Thyroid gland (tissue), 4 donors: ENCODE measurements at regions not wholly inside any gene's neighbourhood (a gene's known extent, or its start where the extent isn't known, plus 50 kb on each side); places are given as distances from the start of the nearest gene placed in this dataset.

Experiments used
- DNase-seq, 2 donors: peaks; one replicate each; pipeline ENCODE4 v3.0.0-alpha.2; 2019
- H3K27ac ChIP-seq, 3 donors: fragments of 200-600 bp; sonication (generic); 1 replicate in 2 of 3; 2 replicates in 1 of 3; pipeline ENCODE4 v1.5.1; 2016 to 2019; ENCODE audit warnings: mild to moderate bottlenecking in 1 of 3, moderate library complexity in 1 of 3
- H3K27me3 ChIP-seq: fragments of 200-600 bp; sonication (generic); one replicate; pipeline ENCODE4 v1.5.1; 2019
- H3K36me3 ChIP-seq, 2 donors: fragments of 200-600 bp; sonication (generic); one replicate each; pipeline ENCODE4 v1.5.1; 2016 to 2019
- H3K4me1 ChIP-seq, 2 donors: fragments of 200-600 bp; sonication (generic); one replicate each; pipeline ENCODE4 v1.5.1; 2017 to 2019
- H3K4me3 ChIP-seq, 3 donors: fragments of 200-600 bp; sonication (generic); replicated peaks in 1 of 3; 1 replicate in 2 of 3; 2 replicates in 1 of 3; pipeline ENCODE4 v1.5.1; 2016; ENCODE audit warnings: mild to moderate bottlenecking in 1 of 3
- H3K9me3 ChIP-seq: fragments of 200-600 bp; sonication (generic); one replicate; pipeline ENCODE4 v1.5.1; 2017
- POLR2A ChIP-seq, 2 donors: fragments of 450-650 bp; IDR thresholded peaks; one replicate each; pipeline ENCODE4 v1.6.1; 2017; ENCODE audit warnings: antibody characterized with exemption in 2 of 2, mild to moderate bottlenecking in 2 of 2, moderate library complexity in 1 of 2
- WGBS, 2 donors: methylation state at CpG; one replicate each; pipeline ENCODE4 v1.1.5; 2017; 5-methylcytosine and 5-hydroxymethylcytosine counted together
- intact Hi-C: fragments of 100-400 bp; cut with DNase I; formaldehyde crosslinking; loops from one replicate; pipeline ENCODE4 v1.15.1; 2023
- TF ChIP-seq, protein P1 (sequence below), 6 experiments: fragments of 200-600 bp in 3 of 6; fragments of 450-650 bp in 3 of 6; sonication (generic) in 3 of 6; IDR thresholded peaks; one replicate each; pipeline ENCODE4 v1.5.1; 2016 to 2019; ENCODE audit warnings: antibody characterized with exemption in 6 of 6, mild to moderate bottlenecking in 2 of 6, inconsistent platforms in 1 of 6, moderate library complexity in 1 of 6

DNA sequence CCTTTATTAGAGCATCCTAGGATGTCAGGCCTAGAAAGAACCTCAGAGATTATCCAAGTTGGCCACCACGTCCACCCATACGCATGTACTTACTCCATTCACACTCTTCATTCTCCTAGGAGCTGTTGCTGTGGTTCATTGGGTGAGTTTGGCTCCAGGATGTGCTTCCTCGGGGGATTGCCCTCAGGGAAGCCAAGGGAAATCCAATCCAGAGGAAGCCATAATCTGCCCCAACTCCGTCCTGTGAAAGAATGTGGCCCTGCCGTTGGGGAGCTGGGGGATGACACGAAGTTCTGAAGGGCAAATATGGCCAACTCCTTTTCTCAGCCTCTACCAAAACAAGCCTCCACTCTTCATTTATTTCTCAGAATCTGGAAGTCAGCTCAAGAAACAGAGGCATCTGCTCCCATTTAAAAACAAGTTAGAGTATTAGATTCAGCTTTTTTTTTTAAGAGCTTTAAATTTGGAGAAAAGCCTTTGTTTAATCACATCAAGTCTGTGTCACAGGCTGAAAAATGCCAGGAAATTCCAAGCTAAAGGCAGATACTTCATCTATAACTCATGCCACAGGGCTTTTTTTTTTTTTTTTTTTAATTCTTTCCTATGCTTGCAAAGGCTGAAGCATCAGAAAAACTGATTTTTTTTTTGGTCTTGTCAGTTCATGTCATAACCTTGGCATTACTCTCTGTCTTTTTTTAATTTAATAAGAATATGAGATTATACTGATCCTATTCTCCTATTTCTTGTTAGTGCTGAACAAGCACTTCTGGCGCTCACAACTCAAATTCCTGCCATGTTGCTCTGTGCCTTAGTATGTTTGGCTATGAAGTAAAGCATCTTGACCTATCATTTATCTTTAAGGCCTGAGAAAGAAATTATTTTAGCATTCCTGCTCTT lies 480.9 kb upstream of the MARCKS start:
- intact Hi-C loops, result no loop called here
- no peak for DNase-seq
- Histone ChIP-seq H3K4me1 (no peaks in the 10 kb centered on the region), H3K27me3 (no peaks in the 10 kb centered on the region), H3K27ac (no peak overlapping the region), H3K4me3 (no peak overlapping the region), H3K9me3 (no peaks in the 10 kb centered on the region), H3K36me3 (no peaks in the 10 kb centered on the region)
- WGBS, 2 donors, result 81% methylated on average over 7 of the region's 7 CpGs
- TF ChIP-seq, protein P1, sequence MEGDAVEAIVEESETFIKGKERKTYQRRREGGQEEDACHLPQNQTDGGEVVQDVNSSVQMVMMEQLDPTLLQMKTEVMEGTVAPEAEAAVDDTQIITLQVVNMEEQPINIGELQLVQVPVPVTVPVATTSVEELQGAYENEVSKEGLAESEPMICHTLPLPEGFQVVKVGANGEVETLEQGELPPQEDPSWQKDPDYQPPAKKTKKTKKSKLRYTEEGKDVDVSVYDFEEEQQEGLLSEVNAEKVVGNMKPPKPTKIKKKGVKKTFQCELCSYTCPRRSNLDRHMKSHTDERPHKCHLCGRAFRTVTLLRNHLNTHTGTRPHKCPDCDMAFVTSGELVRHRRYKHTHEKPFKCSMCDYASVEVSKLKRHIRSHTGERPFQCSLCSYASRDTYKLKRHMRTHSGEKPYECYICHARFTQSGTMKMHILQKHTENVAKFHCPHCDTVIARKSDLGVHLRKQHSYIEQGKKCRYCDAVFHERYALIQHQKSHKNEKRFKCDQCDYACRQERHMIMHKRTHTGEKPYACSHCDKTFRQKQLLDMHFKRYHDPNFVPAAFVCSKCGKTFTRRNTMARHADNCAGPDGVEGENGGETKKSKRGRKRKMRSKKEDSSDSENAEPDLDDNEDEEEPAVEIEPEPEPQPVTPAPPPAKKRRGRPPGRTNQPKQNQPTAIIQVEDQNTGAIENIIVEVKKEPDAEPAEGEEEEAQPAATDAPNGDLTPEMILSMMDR (IDR thresholded peaks at IDR 0.05), result no peak
- TF ChIP-seq POLR2A (IDR thresholded peaks at IDR 0.05), result no peak

DNA sequence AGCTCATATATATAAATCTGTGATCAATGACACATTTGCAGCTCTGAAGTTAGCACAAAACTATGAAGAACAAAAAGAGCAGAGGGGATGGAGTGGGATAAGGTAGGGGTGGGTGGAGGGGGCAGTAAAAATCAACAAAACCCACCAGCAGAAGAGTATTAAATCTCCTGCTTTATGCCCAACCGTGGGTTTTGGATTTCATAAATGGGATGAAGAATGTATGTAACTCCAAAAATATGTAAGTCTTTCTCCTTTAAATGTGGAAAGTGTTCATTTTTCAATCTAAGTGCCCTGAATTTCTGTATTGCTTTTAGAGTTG lies 480.3 kb upstream of the MARCKS start:
- H3K27me3 ChIP-seq, result no peaks in the 10 kb centered on the region
- no peak for TF ChIP-seq POLR2A (IDR thresholded peaks at IDR 0.05)
- no peaks in the 10 kb centered on the region for H3K9me3 ChIP-seq
- no peak overlapping the region for H3K4me3 ChIP-seq
- 79 to 81% methylated on average over 1 of the region's 1 CpG for WGBS, 2 donors
- DNase-seq, result no peak
- H3K36me3 ChIP-seq, result no peaks in the 10 kb centered on the region
- intact Hi-C loops, result no loop called here
- no peak overlapping the region for H3K27ac ChIP-seq
- H3K4me1 ChIP-seq, result no peaks in the 10 kb centered on the region

DNA sequence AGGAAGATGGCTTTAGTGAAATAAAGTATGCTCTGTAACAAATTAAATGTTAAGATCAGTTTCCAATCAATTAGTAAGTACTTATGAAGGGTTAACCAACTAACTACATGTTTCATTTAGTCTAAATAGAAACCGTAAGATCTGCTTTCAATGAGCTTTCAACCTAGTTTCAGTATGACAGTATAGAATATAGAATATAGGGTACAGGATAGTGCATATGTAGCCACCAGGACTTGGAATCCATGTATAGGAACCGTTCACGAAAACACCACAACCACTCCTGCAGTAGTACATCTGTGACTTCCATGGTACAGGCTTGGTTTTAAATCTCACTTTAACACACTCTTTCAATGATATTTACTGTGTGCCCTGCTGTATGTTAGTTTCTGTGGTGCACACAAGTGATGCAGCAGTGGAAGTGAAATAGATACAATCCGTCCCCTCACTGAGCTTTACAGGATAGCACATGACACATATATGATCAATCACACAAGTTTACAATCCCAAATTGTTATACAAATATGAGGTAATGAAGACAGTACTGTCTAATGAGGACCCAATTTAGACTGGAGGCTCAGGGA lies 479.7 kb upstream of the MARCKS start:
- Histone ChIP-seq H3K36me3 (no peaks in the 10 kb centered on the region), H3K27ac (no peak overlapping the region), H3K4me3 (no peak overlapping the region), H3K9me3 (no peaks in the 10 kb centered on the region), H3K27me3 (no peaks in the 10 kb centered on the region), H3K4me1 (no peaks in the 10 kb centered on the region)
- DNase-seq, result no peak
- no peak for TF ChIP-seq POLR2A (IDR thresholded peaks at IDR 0.05)
- TF ChIP-seq, protein P1 (IDR thresholded peaks at IDR 0.05), result no peak
- 91 to 93% methylated on average over 4 of the region's 4 CpGs for whole genome bisulfite sequencing, 2 donors
- intact Hi-C loops, result no loop called here

DNA sequence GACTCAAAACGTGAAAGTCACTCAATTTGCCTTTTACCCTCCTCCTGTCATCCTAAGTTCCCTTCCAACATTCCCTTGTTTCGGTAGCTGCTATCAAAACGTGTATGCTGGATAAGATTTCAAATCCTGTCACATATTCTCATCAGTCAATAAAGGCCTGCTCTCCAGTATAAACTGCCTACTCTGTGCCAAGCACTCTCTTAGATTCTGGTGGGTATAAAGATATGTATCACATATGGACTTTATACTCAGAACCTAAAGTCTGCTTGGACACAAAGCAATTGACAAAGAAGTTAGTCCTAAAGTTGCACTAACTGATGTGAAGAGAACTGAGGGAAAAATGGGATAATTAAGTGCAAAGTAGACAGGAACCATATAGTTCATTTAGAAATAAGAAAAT lies 476.6 kb upstream of the MARCKS start:
- intact Hi-C loops, result no loop called here
- no peak for DNase-seq
- TF ChIP-seq POLR2A (IDR thresholded peaks at IDR 0.05), result no peak
- TF ChIP-seq, protein P1 (IDR thresholded peaks at IDR 0.05), result no peak
- no peak overlapping the region for H3K27ac ChIP-seq
- H3K9me3 ChIP-seq, result no peaks in the 10 kb centered on the region
- no peaks in the 10 kb centered on the region for H3K36me3 ChIP-seq
- no peaks in the 10 kb centered on the region for H3K4me1 ChIP-seq
- WGBS, 2 donors, result 61 to 85% methylated on average over 3 of the region's 3 CpGs
- no peak overlapping the region for H3K4me3 ChIP-seq
- no peaks in the 10 kb centered on the region for H3K27me3 ChIP-seq

DNA sequence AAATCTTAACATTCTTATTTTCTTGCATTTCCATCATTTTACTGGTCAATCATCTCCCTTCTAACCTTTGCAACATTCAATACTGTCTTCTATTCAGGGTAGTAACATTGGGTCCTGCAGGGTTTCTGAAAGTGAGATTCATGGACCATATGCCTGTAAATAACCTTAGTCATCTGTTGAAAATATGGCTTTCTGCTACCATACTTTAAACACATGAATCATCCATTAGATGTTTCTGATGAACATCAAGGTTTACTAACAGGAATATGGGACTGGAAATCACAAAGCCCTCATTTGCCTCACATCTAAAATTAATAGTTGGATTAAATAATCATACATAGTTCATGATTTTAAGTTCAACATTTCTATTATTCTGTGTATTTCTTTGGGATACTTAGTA lies 475.9 kb upstream of the MARCKS start:
- no peaks in the 10 kb centered on the region for H3K36me3 ChIP-seq
- intact Hi-C loops, result no loop called here
- no peak overlapping the region for H3K27ac ChIP-seq
- H3K4me1 ChIP-seq, result no peaks in the 10 kb centered on the region
- no peak for DNase-seq
- no peaks in the 10 kb centered on the region for H3K9me3 ChIP-seq
- no peaks in the 10 kb centered on the region for H3K27me3 ChIP-seq
- no peak for TF ChIP-seq POLR2A (IDR thresholded peaks at IDR 0.05)
- TF ChIP-seq, protein P1 (IDR thresholded peaks at IDR 0.05), result no peak
- H3K4me3 ChIP-seq, result no peak overlapping the region
